GM19035 (cell line): ENCODE measurements at regions not wholly inside any gene's neighbourhood (a gene's known extent, or its start where the extent isn't known, plus 50 kb on each side); places are given as distances from the start of the nearest gene placed in this dataset.

Experiments
- ATAC-seq: cut with Tn5 transposase; IDR thresholded peaks from one replicate; pipeline ENCODE4 v1.9.1; 2021; ENCODE audit not compliant: unreplicated experiment

GRCh38 chr17:77535435-77535834 lies 394.7 kb downstream of the SEC14L1 start:
- ATAC-seq = no peak

DNA sequence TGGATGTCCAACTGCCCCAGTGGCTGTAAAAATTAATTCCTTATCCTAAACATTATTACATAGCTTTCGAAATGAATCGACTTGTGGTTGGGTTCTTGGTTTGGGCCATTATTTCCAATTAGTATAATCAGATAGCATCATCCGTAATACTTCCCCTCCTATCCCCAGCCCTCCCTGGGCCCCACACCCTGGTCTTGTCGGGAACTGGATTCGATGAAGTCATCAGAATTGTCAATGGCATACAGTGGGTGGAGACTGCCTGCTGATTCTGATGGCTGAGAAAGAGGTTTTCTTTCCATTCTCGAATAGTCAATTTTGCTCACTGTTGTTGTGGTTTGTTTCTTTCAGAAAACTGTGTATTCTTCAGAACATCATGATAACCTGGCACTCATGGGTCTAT lies 395.1 kb downstream of the SEC14L1 start:
- ATAC-seq = no peak

DNA sequence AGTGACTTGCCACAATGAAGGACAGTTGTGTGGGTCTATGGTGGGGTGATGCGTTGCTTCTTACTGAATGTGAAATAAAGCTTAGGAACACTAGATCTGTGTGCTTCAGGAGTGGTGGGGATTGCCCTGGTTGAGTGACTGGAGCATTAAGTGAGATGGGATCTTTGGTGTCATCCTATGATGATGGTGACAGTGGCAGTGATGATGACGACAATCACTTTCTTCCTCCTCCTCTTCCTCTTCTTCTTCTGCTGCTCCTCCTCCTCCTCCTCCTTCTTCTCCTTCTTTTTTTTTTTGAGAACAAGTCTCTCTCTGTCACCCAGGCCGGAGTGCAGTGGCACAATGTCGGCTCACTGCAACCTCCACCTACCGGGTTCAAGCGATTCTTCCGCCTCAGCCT lies 396.8 kb downstream of the SEC14L1 start:
- no peak for ATAC-seq

- ATAC-seq = no peak
Measured at GRCh38 chr17:77540531-77540930, 399.8 kb downstream of the SEC14L1 start.

GRCh38 chr17:77540975-77541374 lies 400.2 kb downstream of the SEC14L1 start:
- no peak for ATAC-seq

- ATAC-seq = no peak
Measured at GRCh38 chr17:77542011-77542410, 401.2 kb downstream of the SEC14L1 start.

- no peak for ATAC-seq
Measured at GRCh38 chr17:77542551-77543490, 402.1 kb downstream of the SEC14L1 start.

DNA sequence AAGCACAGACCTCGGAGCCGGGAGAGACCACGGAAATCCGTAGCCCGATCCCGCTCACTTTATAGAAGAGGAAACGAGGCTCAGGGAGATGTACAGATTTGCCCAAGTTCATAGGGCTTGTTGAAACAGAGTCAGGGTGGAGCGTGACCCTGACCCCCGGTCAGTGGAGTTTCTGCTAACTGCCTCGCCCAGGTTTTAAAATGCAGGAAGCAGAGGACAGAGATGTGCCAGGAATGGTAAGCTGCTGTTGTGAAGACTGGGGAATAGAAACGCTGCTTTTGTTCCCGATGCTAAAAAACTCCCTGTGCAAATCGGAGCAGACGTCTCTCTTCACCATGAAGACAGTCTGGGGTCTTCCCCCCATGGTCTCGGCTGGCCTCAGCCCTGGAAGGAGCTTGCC lies 403.0 kb downstream of the SEC14L1 start:
- no peak for ATAC-seq

DNA sequence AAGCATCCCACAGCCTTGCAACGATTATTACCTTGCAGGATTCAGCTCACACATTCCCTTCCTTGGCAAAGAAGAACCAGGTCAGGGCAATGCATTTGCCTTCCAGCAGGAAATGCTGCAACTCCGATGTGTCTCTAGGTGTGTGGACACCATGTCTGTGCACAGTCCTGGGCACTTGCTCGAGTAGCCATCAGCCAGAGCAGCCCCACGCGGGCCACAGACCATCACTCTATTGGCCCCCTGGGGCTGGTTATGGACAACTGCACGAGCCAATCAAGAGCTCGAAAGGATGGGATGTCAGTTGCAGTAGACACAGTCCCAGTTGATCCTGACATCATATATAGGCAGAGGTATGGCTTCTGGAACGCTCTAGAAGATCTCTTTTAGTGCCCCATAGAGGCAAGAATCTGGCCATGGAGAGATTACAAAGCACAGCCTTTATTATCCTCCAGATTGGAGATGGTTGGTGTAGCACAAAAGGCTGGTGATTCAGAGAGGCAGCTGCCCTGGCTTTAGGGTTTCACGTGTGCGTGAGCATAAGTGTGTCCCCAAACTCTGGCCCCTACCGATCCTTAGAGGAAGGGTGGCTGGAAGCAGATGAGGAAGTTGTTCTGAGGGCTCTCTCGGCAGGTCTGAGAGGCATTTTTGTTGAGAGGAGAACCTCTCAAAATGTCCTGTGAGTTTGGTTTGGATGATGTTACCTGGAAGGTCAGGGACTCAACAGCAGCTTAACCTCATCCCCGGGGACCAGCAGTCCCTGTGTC lies 403.8 kb downstream of the SEC14L1 start:
- ATAC-seq = no peak

- ATAC-seq = no peak
Measured at GRCh38 chr17:77546772-77547241, 406.0 kb downstream of the SEC14L1 start.

- ATAC-seq = no peak
Measured at GRCh38 chr17:77548967-77549366, 408.2 kb downstream of the SEC14L1 start.

GRCh38 chr17:77549726-77550366 lies 408.7 kb upstream of the TNRC6C start:
- no peak for ATAC-seq

- no peak for ATAC-seq
Measured at GRCh38 chr17:77553459-77554066, 404.9 kb upstream of the TNRC6C start.

GRCh38 chr17:77555121-77555591 lies 403.3 kb upstream of the TNRC6C start:
- no peak for ATAC-seq

DNA sequence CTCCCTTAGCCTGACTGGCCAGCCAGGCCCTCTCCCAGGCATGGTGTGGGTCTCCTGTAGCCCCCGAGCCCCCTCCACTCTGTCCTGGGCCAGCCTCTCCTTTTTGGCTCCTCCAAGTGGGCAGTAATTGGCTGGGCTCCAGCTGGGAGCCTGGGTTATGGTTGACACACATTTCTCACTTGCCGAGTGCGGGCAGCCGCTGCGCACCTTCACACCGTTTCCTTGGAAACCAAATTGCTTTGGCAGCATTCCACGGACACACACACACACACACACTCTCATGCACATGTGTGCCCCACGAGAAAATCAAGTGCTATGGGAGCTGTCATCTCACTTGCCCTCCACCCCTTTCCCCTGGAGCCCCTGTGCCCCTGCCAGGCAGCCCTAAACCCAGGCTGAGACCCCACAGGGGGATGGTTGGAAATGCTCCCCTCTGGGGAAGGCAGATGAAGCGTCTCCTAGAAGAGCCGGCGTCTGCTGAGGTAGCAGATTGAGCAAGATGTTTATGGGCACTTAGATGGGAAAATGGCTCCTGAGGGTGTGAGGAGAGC lies 402.7 kb upstream of the TNRC6C start:
- no peak for ATAC-seq

DNA sequence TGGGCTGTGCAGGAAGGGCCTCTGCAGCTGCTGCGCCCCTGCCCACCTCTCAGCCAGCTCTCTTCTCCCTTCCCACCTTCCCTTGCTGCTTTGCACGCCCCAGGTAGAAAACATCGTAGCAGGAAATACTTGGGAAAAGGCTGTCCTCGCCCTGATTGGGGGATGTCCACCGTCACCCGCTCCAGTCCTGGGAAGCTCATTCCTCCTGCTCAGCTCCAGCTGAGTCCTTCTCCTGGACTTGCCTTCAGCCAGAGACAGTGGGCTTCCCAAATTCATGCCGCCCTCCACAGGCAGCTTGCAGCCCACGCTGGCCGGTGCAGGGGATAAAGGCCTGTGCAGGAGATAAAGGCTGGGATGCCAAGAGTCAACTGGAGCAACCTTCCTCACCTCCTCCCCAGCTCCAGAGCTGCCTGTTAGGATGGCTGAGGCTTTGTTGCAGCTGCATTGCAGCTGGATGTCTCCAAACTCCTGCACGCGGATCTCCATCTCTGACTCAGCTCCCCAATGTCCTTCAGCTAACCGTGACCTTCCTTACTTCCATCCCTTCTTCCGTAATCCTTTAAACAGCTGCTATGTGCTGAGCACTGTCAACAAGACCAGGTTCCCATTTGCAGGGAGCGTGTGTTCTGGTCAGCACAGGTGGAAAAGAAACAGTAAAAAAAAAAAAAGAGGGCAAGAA lies 402.0 kb upstream of the TNRC6C start:
- no peak for ATAC-seq

DNA sequence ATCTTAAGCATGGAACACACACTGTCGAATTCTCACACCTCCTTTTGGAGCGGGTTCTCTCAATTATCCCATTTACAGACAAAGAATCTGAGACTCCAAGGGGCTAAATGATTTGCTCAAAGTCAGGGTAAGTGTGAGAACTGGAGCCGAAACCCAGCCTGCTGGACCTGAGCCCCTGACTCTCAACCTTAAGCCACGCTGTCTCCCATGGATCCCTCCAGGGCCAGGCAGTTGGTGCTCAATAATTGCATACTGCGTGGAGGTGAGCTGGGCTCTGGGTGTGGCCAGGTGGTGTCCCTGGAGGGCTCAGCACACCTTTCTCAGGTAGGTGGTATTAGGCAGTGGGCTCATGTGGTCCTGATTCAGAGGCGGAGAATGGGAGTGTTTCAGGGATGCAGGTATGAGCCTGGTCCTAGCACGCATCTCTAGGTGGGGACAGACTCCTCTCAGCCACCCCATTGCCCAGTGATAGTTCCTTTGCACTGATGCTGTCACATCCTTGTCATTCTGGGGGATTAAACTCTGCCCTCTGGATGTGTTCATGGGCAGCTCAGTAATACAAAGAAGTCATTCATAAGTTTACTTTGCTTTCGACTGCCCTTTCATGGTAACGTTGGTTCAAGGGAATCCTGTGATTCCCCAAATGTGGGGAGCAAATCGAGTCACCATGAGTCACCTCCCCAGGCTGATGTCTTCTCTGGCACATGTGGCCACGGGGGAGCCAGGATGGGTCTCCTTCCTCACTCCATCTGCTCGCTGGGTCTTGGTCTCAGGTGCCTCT lies 399.5 kb upstream of the TNRC6C start:
- no peak for ATAC-seq

GRCh38 chr17:77560381-77560780 lies 398.1 kb upstream of the TNRC6C start:
- no peak for ATAC-seq

GRCh38 chr17:77560841-77561240 lies 397.7 kb upstream of the TNRC6C start:
- no peak for ATAC-seq
